CD4-positive, CD25-positive, alpha-beta regulatory T cell (primary cell): ENCODE measurements at regions not wholly inside any gene's neighbourhood (a gene's known extent, or its start where the extent isn't known, plus 50 kb on each side); places are given as distances from the start of the nearest gene placed in this dataset.
A peak's percentile ranks its signal among the peaks of the same experiment; 100 is the strongest.

Experiments used
- ATAC-seq, 2 donors: fragments of 150-1000 bp; cut with Tn5 transposase; one replicate each; pipeline ENCODE4 v1.10.0; 2021; ENCODE audit warnings: low read depth in 2 of 2, moderate number of reproducible peaks in 2 of 2, moderate library complexity in 1 of 2
- DNase-seq, 3 donors: peaks; one replicate each; pipeline versions ENCODE4 v3.0.0 to v3.0.0-alpha.2; 2012 to 2022; ENCODE audit warnings: mixed read lengths in 1 of 3
- H3K27ac ChIP-seq: one replicate; pipeline ENCODE4 v1.7.0; 2013; ENCODE audit warnings: mild to moderate bottlenecking, low read length; ENCODE audit not compliant: insufficient read depth, poor library complexity, severe bottlenecking
- H3K27me3 ChIP-seq: one replicate; pipeline ENCODE4 v1.7.0; 2013; ENCODE audit warnings: low read length; ENCODE audit not compliant: control insufficient read depth, insufficient read depth
- H3K36me3 ChIP-seq: one replicate; pipeline ENCODE4 v1.7.0; 2013; ENCODE audit warnings: mild to moderate bottlenecking, low read length, moderate library complexity; ENCODE audit not compliant: control insufficient read depth, insufficient read depth
- H3K4me1 ChIP-seq: 2 replicates; pipeline ENCODE4 v1.7.0; 2013; ENCODE audit warnings: mild to moderate bottlenecking, low read length; ENCODE audit not compliant: insufficient read depth, control insufficient read depth, poor library complexity, severe bottlenecking
- H3K4me3 ChIP-seq: one replicate; pipeline ENCODE4 v1.7.0; 2013; ENCODE audit warnings: low read depth, mild to moderate bottlenecking, low read length, moderate library complexity
- H3K9me3 ChIP-seq, 2 experiments: 1 replicate in 1 of 2; 2 replicates in 1 of 2; pipeline ENCODE4 v1.7.0; 2013; ENCODE audit warnings: low read length in 2 of 2, mild to moderate bottlenecking in 1 of 2, moderate library complexity in 1 of 2; ENCODE audit not compliant: control insufficient read depth in 2 of 2
- H3K27ac Mint-ChIP-seq, 3 donors: one replicate each; pipeline ENCODE4 v1.8.0; 2020 to 2022; ENCODE audit warnings: mild to moderate bottlenecking in 3 of 3, mixed read lengths in 3 of 3, moderate library complexity in 2 of 3
- H3K27me3 Mint-ChIP-seq: one replicate; pipeline ENCODE4 v1.8.0; 2022; ENCODE audit warnings: mild to moderate bottlenecking, mixed read lengths
- H3K36me3 Mint-ChIP-seq: one replicate; pipeline ENCODE4 v1.8.0; 2020; ENCODE audit warnings: mixed read lengths
- H3K4me1 Mint-ChIP-seq, 4 donors: one replicate each; pipeline ENCODE4 v1.8.0; 2020 to 2022; ENCODE audit warnings: mixed read lengths in 4 of 4, mild to moderate bottlenecking in 1 of 4
- H3K4me3 Mint-ChIP-seq, 4 donors: one replicate each; pipeline ENCODE4 v1.8.0; 2020 to 2022; ENCODE audit warnings: mild to moderate bottlenecking in 4 of 4, mixed read lengths in 4 of 4, moderate library complexity in 3 of 4
- H3K9me3 Mint-ChIP-seq, 7 donors: one replicate each; pipeline ENCODE4 v1.8.0; 2020 to 2022; ENCODE audit warnings: mixed read lengths in 7 of 7, mild to moderate bottlenecking in 3 of 7, moderate library complexity in 2 of 7

- no peak overlapping the region for H3K27ac ChIP-seq
- H3K4me3 ChIP-seq: no peak overlapping the region
- H3K4me1 ChIP-seq: no peaks in the 10 kb centered on the region
- H3K27me3 ChIP-seq: no peaks in the 10 kb centered on the region
- H3K36me3 ChIP-seq: no peaks in the 10 kb centered on the region
- Mint-ChIP-seq H3K27me3 (no peaks in the 10 kb centered on the region), H3K4me1 (no peaks in the 10 kb centered on the region), H3K36me3 (no peaks in the 10 kb centered on the region), H3K4me3 (no peak overlapping the region), H3K9me3 (peaks cover 0 to 5% (median 0%) of the 10 kb centered on the region in 7 donors), H3K27ac (no peak overlapping the region)
- DNase-seq: no peak
- no peaks in the 10 kb centered on the region for H3K9me3 ChIP-seq
- no peak for ATAC-seq
These were observed 166.1 kb upstream of the E2F7 start for GRCh38 chr12:77231501-77231918.

- DNase-seq: no peak
- H3K4me1 ChIP-seq: no peaks in the 10 kb centered on the region
- H3K4me1 Mint-ChIP-seq: no peaks in the 10 kb centered on the region
- H3K9me3 ChIP-seq: no peaks in the 10 kb centered on the region
- ATAC-seq: no peak
- no peak overlapping the region for H3K27ac ChIP-seq
- no peak overlapping the region for H3K4me3 ChIP-seq
- H3K27me3 ChIP-seq: no peaks in the 10 kb centered on the region
- H3K27ac Mint-ChIP-seq: no peak overlapping the region
- no peak overlapping the region for H3K4me3 Mint-ChIP-seq
- H3K9me3 Mint-ChIP-seq: peaks cover 0 to 5% (median 0%) of the 10 kb centered on the region in 7 donors
- H3K36me3 ChIP-seq: no peaks in the 10 kb centered on the region
- H3K27me3 Mint-ChIP-seq: no peaks in the 10 kb centered on the region
- no peaks in the 10 kb centered on the region for H3K36me3 Mint-ChIP-seq
These were observed 164.5 kb upstream of the E2F7 start for GRCh38 chr12:77229640-77230442.

- Histone ChIP-seq H3K9me3 (no peaks in the 10 kb centered on the region), H3K27ac (no peak overlapping the region), H3K27me3 (no peaks in the 10 kb centered on the region), H3K4me1 (no peaks in the 10 kb centered on the region), H3K36me3 (no peaks in the 10 kb centered on the region), H3K4me3 (no peak overlapping the region)
- DNase-seq (no peak), ATAC-seq (no peak)
- no peak overlapping the region for H3K27ac Mint-ChIP-seq
- H3K36me3 Mint-ChIP-seq: no peaks in the 10 kb centered on the region
- H3K4me3 Mint-ChIP-seq: no peak overlapping the region
- peaks cover 0 to 5% (median 0%) of the 10 kb centered on the region in 7 donors for H3K9me3 Mint-ChIP-seq
- no peaks in the 10 kb centered on the region for H3K27me3 Mint-ChIP-seq
- H3K4me1 Mint-ChIP-seq: no peaks in the 10 kb centered on the region
These were observed 163.0 kb upstream of the E2F7 start for GRCh38 chr12:77228376-77228775.

- H3K4me1 ChIP-seq: no peaks in the 10 kb centered on the region
- no peaks in the 10 kb centered on the region for H3K27me3 Mint-ChIP-seq
- no peaks in the 10 kb centered on the region for H3K9me3 ChIP-seq
- no peaks in the 10 kb centered on the region for H3K36me3 ChIP-seq
- DNase-seq (no peak), ATAC-seq (no peak)
- no peaks in the 10 kb centered on the region for H3K27me3 ChIP-seq
- peak overlapping the region in 1 of 3 donors; percentile 20 for H3K27ac Mint-ChIP-seq
- no peaks in the 10 kb centered on the region for H3K4me1 Mint-ChIP-seq
- peaks cover 0 to 3% (median 0%) of the 10 kb centered on the region in 7 donors for H3K9me3 Mint-ChIP-seq
- no peak overlapping the region for H3K4me3 ChIP-seq
- H3K36me3 Mint-ChIP-seq: no peaks in the 10 kb centered on the region
- no peak overlapping the region for H3K27ac ChIP-seq
- H3K4me3 Mint-ChIP-seq: no peak overlapping the region
These were observed 161.0 kb upstream of the E2F7 start for GRCh38 chr12:77226368-77226767.

- Mint-ChIP-seq H3K9me3 (peaks cover 0 to 3% (median 0%) of the 10 kb centered on the region in 7 donors), H3K27ac (no peak overlapping the region), H3K4me3 (no peak overlapping the region), H3K27me3 (no peaks in the 10 kb centered on the region), H3K4me1 (no peaks in the 10 kb centered on the region), H3K36me3 (no peaks in the 10 kb centered on the region)
- Histone ChIP-seq H3K36me3 (no peaks in the 10 kb centered on the region), H3K27me3 (no peaks in the 10 kb centered on the region), H3K27ac (no peak overlapping the region), H3K4me1 (no peaks in the 10 kb centered on the region), H3K9me3 (no peaks in the 10 kb centered on the region), H3K4me3 (no peak overlapping the region)
- DNase-seq (no peak), ATAC-seq (no peak)
These were observed 160.0 kb upstream of the E2F7 start for GRCh38 chr12:77225373-77225772.

GRCh38 chr12:77224346-77224745 is 159.0 kb upstream of the E2F7 start:
- Histone ChIP-seq H3K4me1 (no peaks in the 10 kb centered on the region), H3K4me3 (no peak overlapping the region), H3K27me3 (no peaks in the 10 kb centered on the region), H3K27ac (no peak overlapping the region), H3K9me3 (no peaks in the 10 kb centered on the region), H3K36me3 (no peaks in the 10 kb centered on the region)
- Mint-ChIP-seq H3K27me3 (no peaks in the 10 kb centered on the region), H3K9me3 (peaks cover 0 to 3% (median 0%) of the 10 kb centered on the region in 7 donors), H3K36me3 (no peaks in the 10 kb centered on the region), H3K4me1 (no peaks in the 10 kb centered on the region), H3K27ac (no peak overlapping the region), H3K4me3 (no peak overlapping the region)
- no peak for ATAC-seq
- no peak for DNase-seq

GRCh38 chr12:77222336-77222735 is 157.0 kb upstream of the E2F7 start:
- no peak overlapping the region for H3K4me3 ChIP-seq
- H3K9me3 ChIP-seq: no peaks in the 10 kb centered on the region
- no peaks in the 10 kb centered on the region for H3K4me1 ChIP-seq
- DNase-seq (no peak), ATAC-seq (no peak)
- Mint-ChIP-seq H3K27me3 (peaks cover 3% of the 10 kb centered on the region), H3K36me3 (no peaks in the 10 kb centered on the region), H3K27ac (no peak overlapping the region), H3K4me1 (no peaks in the 10 kb centered on the region), H3K9me3 (peaks cover 0 to 3% (median 0%) of the 10 kb centered on the region in 7 donors), H3K4me3 (no peak overlapping the region)
- no peaks in the 10 kb centered on the region for H3K36me3 ChIP-seq
- no peak overlapping the region for H3K27ac ChIP-seq
- no peaks in the 10 kb centered on the region for H3K27me3 ChIP-seq

GRCh38 chr12:77220586-77220985 is 155.2 kb upstream of the E2F7 start:
- DNase-seq: no peak
- H3K4me1 ChIP-seq: no peaks in the 10 kb centered on the region
- H3K27ac Mint-ChIP-seq: no peak overlapping the region

More at GRCh38 chr12:77220586-77220985, 155.2 kb upstream of the E2F7 start:
- no peaks in the 10 kb centered on the region for H3K36me3 Mint-ChIP-seq
- no peaks in the 10 kb centered on the region for H3K36me3 ChIP-seq
- no peaks in the 10 kb centered on the region for H3K27me3 ChIP-seq
- peaks cover 4% of the 10 kb centered on the region for H3K27me3 Mint-ChIP-seq
- no peak overlapping the region for H3K27ac ChIP-seq
- H3K9me3 ChIP-seq: no peaks in the 10 kb centered on the region
- no peak for ATAC-seq
- H3K9me3 Mint-ChIP-seq: peaks cover 0 to 4% (median 0%) of the 10 kb centered on the region in 7 donors
- no peaks in the 10 kb centered on the region for H3K4me1 Mint-ChIP-seq
- H3K4me3 ChIP-seq: no peak overlapping the region
- no peak overlapping the region for H3K4me3 Mint-ChIP-seq
